ENCODE measurements at regions not wholly inside any gene's neighbourhood (a gene's known extent, or its start where the extent isn't known, plus 50 kb on each side); places are given as distances from the start of the nearest gene placed in this dataset.

- Mint-ChIP-seq H3K36me3 (ENCODE audit: insufficient read depth, unreplicated experiment) (no peaks in the 10 kb centered on the region), H3K4me1 (ENCODE audit: insufficient read depth, unreplicated experiment) (peaks cover 5% of the 10 kb centered on the region), H3K27ac (ENCODE audit: low read depth, unreplicated experiment) (no peak overlapping the region), H3K27me3 (ENCODE audit: insufficient read depth, unreplicated experiment) (no peaks in the 10 kb centered on the region), H3K9me3 (ENCODE audit: unreplicated experiment) (no peaks in the 10 kb centered on the region), H3K4me3 (ENCODE audit: unreplicated experiment) (no peak overlapping the region)
- no TSS peak for BruUV-seq (replicated peaks)
- DNase-seq (ENCODE audit: unreplicated experiment): peak; percentile 38
- no peak for TF ChIP-seq CTCF (IDR thresholded peaks at IDR 0.05; ENCODE audit: unreplicated experiment)
- ChIA-PET POLR2A (interaction anchor here (1.1 to 1.2 kb wide), 2 partner anchors 10 to 96 kb away, joined by 3 to 4 read pairs; no protein-coding TSS in a partner anchor), CTCF (interaction anchor here (0.7 to 2.2 kb wide), 3 partner anchors 68 to 1190 kb away, joined by 3 to 7 read pairs (median 3); no protein-coding TSS in a partner anchor)
- intact Hi-C loops (cut with micrococcal nuclease): no loop called here
Observed at GRCh38 chr1:200245473-200245872, 164.4 kb downstream of the ZNF281 start.

DNA sequence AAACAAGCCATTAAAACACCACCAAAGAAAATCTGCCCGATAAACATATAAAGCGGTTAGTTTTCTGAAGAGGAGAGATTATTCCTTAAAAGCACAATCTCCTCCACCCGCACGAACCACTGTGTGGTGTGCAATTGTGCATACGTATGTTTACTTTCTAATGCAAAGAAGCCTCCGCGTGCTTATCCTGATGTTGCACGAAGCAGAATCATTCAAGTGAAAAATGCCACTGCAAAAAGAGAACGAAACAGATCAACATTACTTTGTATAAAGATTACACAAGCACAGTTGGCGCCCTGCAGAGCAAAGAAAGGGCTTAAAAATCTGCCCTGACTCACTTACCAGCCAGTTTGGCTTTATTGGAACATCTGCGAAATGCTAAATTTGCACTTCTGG, 166.8 kb downstream of the ZNF281 start:
- peaks cover 5% of the 10 kb centered on the region for H3K4me1 Mint-ChIP-seq (ENCODE audit: insufficient read depth, unreplicated experiment)

DNA sequence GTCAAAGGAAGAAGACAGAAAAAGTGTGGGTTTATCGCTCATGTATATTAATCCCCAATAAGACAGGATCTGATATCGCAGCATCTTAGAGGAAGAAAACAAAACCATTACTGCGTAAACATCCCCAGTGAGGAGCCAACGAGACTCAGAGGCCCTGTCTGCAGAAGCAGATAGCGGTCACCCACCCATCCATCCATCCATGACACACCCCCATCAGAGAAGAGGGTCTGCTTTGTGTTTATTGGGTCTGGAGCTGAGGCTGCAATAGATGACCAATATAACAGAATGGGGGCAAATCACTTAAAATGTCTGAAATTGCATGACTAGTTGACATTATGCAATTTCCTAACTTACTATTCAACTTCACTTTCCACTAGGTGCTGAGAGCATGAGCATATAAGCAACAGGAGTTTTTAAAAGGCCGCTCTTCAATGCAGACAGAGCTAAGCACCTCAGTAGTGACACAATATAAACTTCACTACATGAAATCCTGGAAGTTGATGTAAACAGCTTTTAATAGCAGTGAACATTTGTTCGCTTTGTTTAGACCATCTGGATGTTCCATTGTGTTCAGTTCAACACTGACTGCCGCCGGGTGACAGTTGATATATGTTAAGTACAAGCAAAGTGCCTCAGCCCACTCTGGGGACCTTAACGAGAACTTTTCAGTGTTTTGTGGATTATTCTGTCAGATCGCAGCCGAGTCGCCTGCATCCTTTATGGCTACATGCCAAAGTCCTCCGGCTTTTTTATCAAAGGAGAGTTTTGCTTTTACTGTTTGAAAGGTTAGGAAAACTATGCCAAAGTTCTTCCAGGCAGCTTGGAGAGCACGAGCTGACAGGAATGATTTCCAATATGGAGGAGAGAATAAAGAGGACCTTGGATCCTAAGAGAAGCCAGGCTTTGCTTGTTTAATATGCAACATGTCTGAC, 167.5 kb downstream of the ZNF281 start:
- no peak for DNase-seq (ENCODE audit: unreplicated experiment)
- TF ChIP-seq CTCF (IDR thresholded peaks at IDR 0.05; ENCODE audit: unreplicated experiment): no peak
- ChIA-PET CTCF (interaction anchor here (0.6 to 1.6 kb wide), 7 partner anchors 11 to 1174 kb away, joined by 3 to 5 read pairs (median 3); no protein-coding TSS in a partner anchor), POLR2A (interaction anchor here (0.6 to 2.1 kb wide), 3 partner anchors 11 to 1306 kb away, joined by 4 to 6 read pairs (median 5); no protein-coding TSS in a partner anchor)
- peaks cover 5% of the 10 kb centered on the region for H3K4me1 Mint-ChIP-seq (ENCODE audit: insufficient read depth, unreplicated experiment)
- no peaks in the 10 kb centered on the region for H3K36me3 Mint-ChIP-seq (ENCODE audit: insufficient read depth, unreplicated experiment)
- no peak overlapping the region for H3K4me3 Mint-ChIP-seq (ENCODE audit: unreplicated experiment)
- no peaks in the 10 kb centered on the region for H3K27me3 Mint-ChIP-seq (ENCODE audit: insufficient read depth, unreplicated experiment)
- intact Hi-C loops (cut with micrococcal nuclease): no loop called here
- H3K9me3 Mint-ChIP-seq (ENCODE audit: unreplicated experiment): no peaks in the 10 kb centered on the region
- BruUV-seq (replicated peaks): no TSS peak
- H3K27ac Mint-ChIP-seq (ENCODE audit: low read depth, unreplicated experiment): no peak overlapping the region

More for the DNA sequence above, 166.8 kb downstream of the ZNF281 start:
- no peak for TF ChIP-seq CTCF (IDR thresholded peaks at IDR 0.05; ENCODE audit: unreplicated experiment)
- no peak for DNase-seq (ENCODE audit: unreplicated experiment)
- Mint-ChIP-seq H3K27me3 (ENCODE audit: insufficient read depth, unreplicated experiment) (no peaks in the 10 kb centered on the region), H3K36me3 (ENCODE audit: insufficient read depth, unreplicated experiment) (no peaks in the 10 kb centered on the region), H3K27ac (ENCODE audit: low read depth, unreplicated experiment) (no peak overlapping the region), H3K4me3 (ENCODE audit: unreplicated experiment) (no peak overlapping the region), H3K9me3 (ENCODE audit: unreplicated experiment) (no peaks in the 10 kb centered on the region)
- ChIA-PET POLR2A (interaction anchor here (0.9 to 2.1 kb wide), 2 partner anchors 11 to 16 kb away, joined by 4 to 6 read pairs; no protein-coding TSS in a partner anchor), CTCF (interaction anchor here (0.6 to 1.0 kb wide), 2 partner anchors 12 to 1174 kb away, joined by 3 to 5 read pairs; no protein-coding TSS in a partner anchor)
- no TSS peak for BruUV-seq (replicated peaks)
- intact Hi-C loops (cut with micrococcal nuclease): no loop called here

DNA sequence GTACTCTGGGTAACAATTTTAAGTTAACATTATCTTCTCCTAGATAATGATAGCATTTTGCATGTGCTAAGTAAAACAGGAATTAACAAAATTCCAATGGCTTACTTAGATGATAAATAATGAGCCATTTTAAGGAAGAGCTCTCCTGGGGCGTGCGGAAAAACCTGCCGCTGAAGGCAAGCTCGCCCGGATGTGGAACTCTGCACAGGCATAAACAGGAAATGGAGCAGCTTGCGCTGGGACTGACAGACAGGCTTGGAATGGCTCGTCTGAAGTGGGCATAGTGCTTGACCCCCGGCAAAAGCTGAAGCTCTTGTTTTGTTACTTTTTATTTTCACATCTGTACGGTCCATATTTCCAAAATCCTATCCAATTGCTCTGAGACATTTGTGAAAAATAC, 169.2 kb downstream of the ZNF281 start:
- H3K36me3 Mint-ChIP-seq (ENCODE audit: insufficient read depth, unreplicated experiment): no peaks in the 10 kb centered on the region
- BruUV-seq (replicated peaks): no TSS peak
- no peak overlapping the region for H3K27ac Mint-ChIP-seq (ENCODE audit: low read depth, unreplicated experiment)
- ChIA-PET POLR2A (interaction anchor here (1.1 to 1.7 kb wide), 3 partner anchors 11 to 15 kb away, joined by 3 to 7 read pairs (median 4); no protein-coding TSS in a partner anchor), CTCF (interaction anchor here (0.5 to 1.6 kb wide), 4 partner anchors 14 to 1193 kb away, joined by 3 to 6 read pairs (median 4); no protein-coding TSS in a partner anchor)
- no peaks in the 10 kb centered on the region for H3K27me3 Mint-ChIP-seq (ENCODE audit: insufficient read depth, unreplicated experiment)
- no peak for TF ChIP-seq CTCF (IDR thresholded peaks at IDR 0.05; ENCODE audit: unreplicated experiment)
- peaks cover 11% of the 10 kb centered on the region for H3K4me1 Mint-ChIP-seq (ENCODE audit: insufficient read depth, unreplicated experiment)
- H3K4me3 Mint-ChIP-seq (ENCODE audit: unreplicated experiment): no peak overlapping the region
- H3K9me3 Mint-ChIP-seq (ENCODE audit: unreplicated experiment): no peaks in the 10 kb centered on the region
- intact Hi-C loops (cut with micrococcal nuclease): no loop called here
- no peak for DNase-seq (ENCODE audit: unreplicated experiment)

Data from MCF 10A (cell line).